ENCODE measurements at regions not wholly inside any gene's neighbourhood (a gene's known extent, or its start where the extent isn't known, plus 50 kb on each side); places are given as distances from the start of the nearest gene placed in this dataset.

DNA sequence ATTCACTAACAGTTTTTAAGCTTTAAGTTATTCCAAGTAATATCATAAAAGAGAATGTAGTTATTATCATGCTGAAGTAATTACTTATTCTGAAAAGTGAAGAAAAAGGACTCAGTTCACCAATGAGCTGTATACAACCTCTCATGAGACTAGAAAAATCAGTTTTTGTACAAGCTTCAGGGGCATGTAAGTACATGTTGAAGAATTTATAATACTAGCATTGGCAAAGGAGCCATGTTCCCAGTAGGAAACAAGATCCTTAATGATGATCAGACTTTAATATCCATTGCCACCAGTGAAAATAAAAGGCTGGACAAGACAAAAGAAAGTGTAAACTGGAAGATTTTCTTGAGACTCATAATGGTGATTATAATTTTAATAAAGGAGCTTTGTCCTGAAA lies 532.8 kb downstream of the PLOD2 start:
- no peak for DNase-seq
- Histone ChIP-seq H3K9me2 (ENCODE audit: insufficient read depth) (no peaks in the 10 kb centered on the region), H3F3A (ENCODE audit: insufficient read depth, low read depth) (no peaks in the 10 kb centered on the region), H2AFZ (no peak overlapping the region), H3K4me2 (no peak overlapping the region), H4K20me1 (ENCODE audit: insufficient read depth) (no peaks in the 10 kb centered on the region), H3K27me3 (ENCODE audit: insufficient read depth, low read depth) (no peaks in the 10 kb centered on the region), H3K27ac (no peak overlapping the region), H3K4me3 (no peak overlapping the region), H3K79me2 (ENCODE audit: low read depth) (no peaks in the 10 kb centered on the region), H3K36me3 (ENCODE audit: low read depth) (no peaks in the 10 kb centered on the region), H3K9me3 (ENCODE audit: insufficient read depth, low read depth) (no peaks in the 10 kb centered on the region), H3K4me1 (replicated peaks; ENCODE audit: insufficient read depth) (no peaks in the 10 kb centered on the region)
- ChIA-PET CTCF (no interaction called here), POLR2A (ENCODE audit: unreplicated experiment) (no interaction called here)
- TF ChIP-seq EZH2 (IDR thresholded peaks at IDR 0.05; ENCODE audit: low read depth), result no peak
- TF ChIP-seq, protein P1, sequence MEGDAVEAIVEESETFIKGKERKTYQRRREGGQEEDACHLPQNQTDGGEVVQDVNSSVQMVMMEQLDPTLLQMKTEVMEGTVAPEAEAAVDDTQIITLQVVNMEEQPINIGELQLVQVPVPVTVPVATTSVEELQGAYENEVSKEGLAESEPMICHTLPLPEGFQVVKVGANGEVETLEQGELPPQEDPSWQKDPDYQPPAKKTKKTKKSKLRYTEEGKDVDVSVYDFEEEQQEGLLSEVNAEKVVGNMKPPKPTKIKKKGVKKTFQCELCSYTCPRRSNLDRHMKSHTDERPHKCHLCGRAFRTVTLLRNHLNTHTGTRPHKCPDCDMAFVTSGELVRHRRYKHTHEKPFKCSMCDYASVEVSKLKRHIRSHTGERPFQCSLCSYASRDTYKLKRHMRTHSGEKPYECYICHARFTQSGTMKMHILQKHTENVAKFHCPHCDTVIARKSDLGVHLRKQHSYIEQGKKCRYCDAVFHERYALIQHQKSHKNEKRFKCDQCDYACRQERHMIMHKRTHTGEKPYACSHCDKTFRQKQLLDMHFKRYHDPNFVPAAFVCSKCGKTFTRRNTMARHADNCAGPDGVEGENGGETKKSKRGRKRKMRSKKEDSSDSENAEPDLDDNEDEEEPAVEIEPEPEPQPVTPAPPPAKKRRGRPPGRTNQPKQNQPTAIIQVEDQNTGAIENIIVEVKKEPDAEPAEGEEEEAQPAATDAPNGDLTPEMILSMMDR (conservative IDR thresholded peaks at IDR 0.05), result no peak
- BruUV-seq (replicated peaks), result no TSS peak
- intact Hi-C loops (cut with micrococcal nuclease; ENCODE audit: unreplicated experiment), result no loop called here

DNA sequence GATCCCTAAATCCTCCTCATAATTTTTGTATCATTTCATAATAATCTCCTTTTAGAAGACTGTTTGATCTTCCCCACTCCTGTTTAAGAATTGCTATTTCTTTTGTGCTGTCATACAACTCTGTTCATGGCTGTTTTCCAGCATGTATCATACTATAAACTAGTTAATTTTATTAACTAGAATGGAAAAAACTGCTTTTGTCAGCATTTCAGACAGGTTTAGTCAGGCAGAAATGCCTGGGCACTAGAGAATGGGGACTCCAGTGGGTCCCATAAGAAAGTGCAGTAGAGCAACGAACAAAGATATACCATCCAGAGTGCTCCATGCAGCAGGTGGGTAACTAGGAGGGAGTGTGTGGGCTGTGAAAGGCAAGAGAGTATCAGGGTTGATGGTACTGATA lies 523.9 kb downstream of the PLOD2 start:
- POLR2A ChIA-PET (ENCODE audit: unreplicated experiment), result no interaction called here
- CTCF ChIA-PET, result no interaction called here
- no peak for DNase-seq
- Histone ChIP-seq H3K4me1 (replicated peaks; ENCODE audit: insufficient read depth) (no peaks in the 10 kb centered on the region), H3K36me3 (ENCODE audit: low read depth) (no peaks in the 10 kb centered on the region), H3K9me3 (ENCODE audit: insufficient read depth, low read depth) (no peaks in the 10 kb centered on the region), H3K79me2 (ENCODE audit: low read depth) (no peaks in the 10 kb centered on the region), H3K27me3 (ENCODE audit: insufficient read depth, low read depth) (no peaks in the 10 kb centered on the region), H3F3A (ENCODE audit: insufficient read depth, low read depth) (no peaks in the 10 kb centered on the region), H3K4me2 (no peak overlapping the region), H3K27ac (no peak overlapping the region), H2AFZ (no peak overlapping the region), H3K4me3 (no peak overlapping the region), H3K9me2 (ENCODE audit: insufficient read depth) (no peaks in the 10 kb centered on the region), H4K20me1 (ENCODE audit: insufficient read depth) (no peaks in the 10 kb centered on the region)
- intact Hi-C loops (cut with micrococcal nuclease; ENCODE audit: unreplicated experiment), result no loop called here
- BruUV-seq (replicated peaks), result no TSS peak
- TF ChIP-seq, protein P1 (conservative IDR thresholded peaks at IDR 0.05), result no peak
- no peak for TF ChIP-seq EZH2 (IDR thresholded peaks at IDR 0.05; ENCODE audit: low read depth)

DNA sequence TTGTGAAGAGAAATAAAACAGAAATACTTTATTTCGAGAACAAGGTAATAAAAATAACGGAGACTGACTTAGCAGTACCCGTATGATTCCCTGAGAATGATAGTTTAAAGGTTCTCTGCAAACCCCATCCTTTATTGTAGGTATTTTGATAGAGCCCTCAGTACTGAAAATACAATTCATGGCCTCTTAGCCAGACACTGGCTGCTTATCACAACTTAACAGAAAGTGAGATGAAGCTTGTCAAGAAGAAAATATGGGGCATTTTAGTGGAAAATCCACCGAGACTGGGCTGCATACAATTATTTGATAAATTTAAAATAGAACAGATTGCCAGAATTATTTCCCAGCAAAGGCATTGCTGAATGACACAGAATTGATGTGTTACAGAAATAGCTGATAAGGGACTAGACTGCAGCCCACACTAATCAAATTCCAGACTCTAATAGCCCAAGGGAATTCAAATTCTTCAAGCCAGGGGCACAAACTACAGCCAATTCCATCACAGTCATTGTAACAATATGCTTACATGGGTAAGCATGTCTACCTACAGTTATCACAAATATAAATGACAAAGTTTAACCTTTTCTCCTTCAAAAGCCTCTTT lies 521.9 kb downstream of the PLOD2 start:
- no peaks in the 10 kb centered on the region for H3K9me3 ChIP-seq (ENCODE audit: insufficient read depth, low read depth)
- POLR2A ChIA-PET (ENCODE audit: unreplicated experiment), result no interaction called here

More for the DNA sequence above, 521.9 kb downstream of the PLOD2 start:
- Histone ChIP-seq H2AFZ (no peak overlapping the region), H3K27me3 (ENCODE audit: insufficient read depth, low read depth) (no peaks in the 10 kb centered on the region), H4K20me1 (ENCODE audit: insufficient read depth) (no peaks in the 10 kb centered on the region), H3K4me3 (no peak overlapping the region), H3K9me2 (ENCODE audit: insufficient read depth) (no peaks in the 10 kb centered on the region), H3K36me3 (ENCODE audit: low read depth) (no peaks in the 10 kb centered on the region), H3K4me2 (no peak overlapping the region), H3K4me1 (replicated peaks; ENCODE audit: insufficient read depth) (no peaks in the 10 kb centered on the region), H3F3A (ENCODE audit: insufficient read depth, low read depth) (no peaks in the 10 kb centered on the region), H3K27ac (no peak overlapping the region), H3K79me2 (ENCODE audit: low read depth) (no peaks in the 10 kb centered on the region)
- BruUV-seq (replicated peaks), result no TSS peak
- DNase-seq, result no peak
- TF ChIP-seq, protein P1 (conservative IDR thresholded peaks at IDR 0.05), result no peak
- no peak for TF ChIP-seq EZH2 (IDR thresholded peaks at IDR 0.05; ENCODE audit: low read depth)
- intact Hi-C loops (cut with micrococcal nuclease; ENCODE audit: unreplicated experiment), result no loop called here
- CTCF ChIA-PET, result no interaction called here

All from PC-9 (cell line).